Fibroblast of the aortic adventitia (primary cell): ENCODE measurements at regions not wholly inside any gene's neighbourhood (a gene's known extent, or its start where the extent isn't known, plus 50 kb on each side); places are given as distances from the start of the nearest gene placed in this dataset.
"Not testable (repeated sequence)": the region's sequence is repeated elsewhere in the genome, so short reads cannot be mapped to it uniquely, and the experiment has no call there.

Source experiments
- DNase-seq: peaks from one replicate; pipeline ENCODE4 v3.0.0-alpha.2; 2010; ENCODE audit warnings: low read depth
- H3K4me3 ChIP-seq: 2 replicates; pipeline ENCODE4 v1.5.1; 2011; ENCODE audit warnings: low read depth, mild to moderate bottlenecking, control low read depth, low read length, moderate library complexity
- CTCF ChIP-seq: IDR thresholded peaks from 2 replicates; pipeline ENCODE4 v1.5.1; 2011; ENCODE audit warnings: mild to moderate bottlenecking, low read length, control low read depth, inconsistent platforms; ENCODE audit not compliant: insufficient read depth

- H3K4me3 ChIP-seq = no peak overlapping the region
- no peak for DNase-seq
Measured at GRCh38 chr20:57813509-57814269, 103.9 kb upstream of the PMEPA1 start.

GRCh38 chr20:57812632-57813031, 102.8 kb upstream of the PMEPA1 start:
- not testable (repeated sequence) for H3K4me3 ChIP-seq, DNase-seq

More at GRCh38 chr20:57813509-57814269, 103.9 kb upstream of the PMEPA1 start:
- no peak for TF ChIP-seq CTCF

GRCh38 chr20:57811374-57812020, 101.7 kb upstream of the PMEPA1 start:
- no peak for TF ChIP-seq CTCF
- DNase-seq = no peak

GRCh38 chr20:57810511-57811373, 100.9 kb upstream of the PMEPA1 start:
- no peak for DNase-seq
- TF ChIP-seq CTCF = no peak
- no peak overlapping the region for H3K4me3 ChIP-seq

More at GRCh38 chr20:57811374-57812020, 101.7 kb upstream of the PMEPA1 start:
- H3K4me3 ChIP-seq = no peak overlapping the region

GRCh38 chr20:57809661-57810172, 99.9 kb upstream of the PMEPA1 start:
- H3K4me3 ChIP-seq = no peak overlapping the region
- TF ChIP-seq CTCF = no peak
- DNase-seq = no peak

GRCh38 chr20:57809149-57809548, 99.3 kb upstream of the PMEPA1 start:
- no peak overlapping the region for H3K4me3 ChIP-seq
- no peak for DNase-seq
- no peak for TF ChIP-seq CTCF
